ENCODE measurements at regions not wholly inside any gene's neighbourhood (a gene's known extent, or its start where the extent isn't known, plus 50 kb on each side); places are given as distances from the start of the nearest gene placed in this dataset.

DNA sequence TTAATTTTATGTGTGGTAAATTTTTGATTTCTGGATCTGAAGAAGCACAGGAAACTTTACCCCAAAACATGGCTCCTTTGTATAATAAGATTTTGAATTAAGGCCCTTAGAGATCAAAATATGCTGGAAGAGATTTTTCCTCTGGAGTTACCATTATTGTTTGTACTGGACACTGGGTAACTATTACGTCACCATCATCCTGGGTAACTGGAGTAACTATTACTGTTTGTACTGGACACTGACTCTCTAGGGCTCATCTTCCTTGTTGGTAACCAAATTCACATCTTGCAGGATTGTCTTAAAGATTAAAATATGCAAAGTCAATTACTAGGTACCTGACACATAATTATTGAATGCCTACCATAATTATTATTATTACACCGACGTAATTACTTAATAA is 593.8 kb upstream of the GOT2 start:
- no peak for DNase-seq (ENCODE audit: low read depth in 3 of 3, low spot score in 2 of 3)

DNA sequence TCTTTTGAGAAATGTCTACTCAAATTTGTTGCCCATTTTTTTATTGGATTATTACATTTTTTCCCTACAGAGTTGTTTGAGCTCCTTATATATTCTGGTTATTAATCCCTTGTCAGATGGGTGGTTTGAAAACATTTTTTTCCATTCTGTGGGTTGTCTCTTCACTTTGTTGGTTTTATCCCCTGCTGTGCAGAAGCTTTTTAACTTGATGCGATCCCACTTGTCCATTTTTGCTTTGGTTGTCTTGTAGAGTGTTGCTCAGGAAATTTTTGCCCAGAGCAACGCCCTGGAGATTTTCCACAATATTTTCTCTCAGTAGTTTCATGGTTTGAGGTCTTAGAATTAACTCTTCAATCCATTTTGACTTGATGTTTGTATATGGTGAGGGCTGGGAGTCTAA is 592.8 kb upstream of the GOT2 start:
- no peak for DNase-seq (ENCODE audit: low read depth in 3 of 3, low spot score in 2 of 3)

DNA sequence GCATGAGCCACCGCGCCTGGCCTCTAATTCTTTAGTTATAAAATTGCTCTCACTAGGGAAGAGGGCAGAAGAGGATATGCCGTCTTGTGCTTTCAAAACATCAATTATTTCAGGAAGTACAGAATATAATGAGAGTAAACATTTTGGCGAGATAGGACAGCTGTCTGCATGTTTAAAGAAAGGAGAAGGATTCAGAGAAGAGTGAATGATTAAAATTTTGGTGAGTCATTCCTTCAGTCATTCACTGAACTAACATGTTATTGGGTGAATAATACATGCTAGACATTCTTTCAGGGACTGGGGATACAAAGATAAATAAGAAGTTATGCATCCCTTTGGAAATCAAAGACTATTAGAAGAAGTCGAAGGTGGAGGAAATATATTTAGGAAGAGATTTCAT is 590.3 kb upstream of the GOT2 start:
- DNase-seq (ENCODE audit: low read depth in 3 of 3, low spot score in 2 of 3) = no peak

DNA sequence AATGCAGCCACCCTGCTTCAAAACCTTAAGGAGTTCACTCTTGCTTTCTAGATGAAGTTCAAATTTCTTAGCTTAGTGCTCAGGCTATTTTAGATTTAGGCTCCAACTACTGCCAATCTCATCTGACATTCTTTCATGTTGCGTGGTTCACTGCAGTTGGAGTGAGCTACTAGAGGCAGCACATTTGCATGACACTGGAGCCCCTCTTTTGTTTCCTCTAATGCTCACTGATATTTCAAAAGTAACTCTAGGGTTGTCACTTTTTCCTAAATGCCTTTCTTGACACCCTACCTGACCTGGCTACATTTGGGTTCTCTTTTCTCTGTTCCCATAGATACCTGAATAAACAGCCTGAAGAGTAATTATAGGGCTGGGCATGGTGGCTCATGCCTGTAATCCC is 586.5 kb upstream of the GOT2 start:
- DNase-seq (ENCODE audit: low read depth in 3 of 3, low spot score in 2 of 3) = no peak

DNA sequence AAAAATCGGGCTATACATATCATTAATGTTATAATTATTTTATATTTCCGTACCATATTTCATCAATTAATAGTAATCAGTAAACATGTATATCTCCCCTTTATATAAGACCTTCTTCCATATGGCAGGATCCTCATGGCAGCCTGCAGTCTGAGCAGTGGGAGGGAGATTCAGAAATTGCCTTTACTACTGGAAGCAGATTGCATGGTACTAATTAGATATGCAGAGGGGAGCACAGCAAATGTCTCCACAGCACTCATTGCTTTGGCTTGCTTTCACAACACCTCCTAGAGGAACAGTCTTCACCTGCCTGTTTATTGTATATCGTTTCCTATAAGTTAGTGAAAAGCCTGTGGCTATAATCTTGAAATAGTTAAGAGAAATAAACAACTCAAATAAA is 585.8 kb upstream of the GOT2 start:
- DNase-seq (ENCODE audit: low read depth in 3 of 3, low spot score in 2 of 3) = no peak

DNA sequence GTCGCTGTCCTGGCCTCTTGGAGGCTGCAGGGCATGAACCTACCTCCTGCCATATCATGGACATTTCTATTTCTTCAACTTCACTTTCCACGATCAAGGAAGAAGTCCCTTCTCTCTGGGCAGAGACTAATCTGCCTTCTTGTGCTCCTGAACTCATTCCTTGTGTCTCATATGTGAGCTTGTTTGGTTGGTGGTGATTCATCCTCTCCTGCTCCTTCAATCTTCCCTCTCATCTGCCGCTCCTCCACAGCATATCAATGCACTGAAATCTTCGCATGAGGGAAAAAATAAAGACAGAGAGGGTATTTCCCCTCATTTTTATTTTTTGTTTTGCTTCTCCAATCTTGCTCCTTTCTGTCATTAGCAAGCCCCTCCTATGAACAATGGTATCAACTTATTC is 571.7 kb upstream of the GOT2 start:
- no peak for DNase-seq (ENCODE audit: low read depth in 3 of 3, low spot score in 2 of 3)

DNA sequence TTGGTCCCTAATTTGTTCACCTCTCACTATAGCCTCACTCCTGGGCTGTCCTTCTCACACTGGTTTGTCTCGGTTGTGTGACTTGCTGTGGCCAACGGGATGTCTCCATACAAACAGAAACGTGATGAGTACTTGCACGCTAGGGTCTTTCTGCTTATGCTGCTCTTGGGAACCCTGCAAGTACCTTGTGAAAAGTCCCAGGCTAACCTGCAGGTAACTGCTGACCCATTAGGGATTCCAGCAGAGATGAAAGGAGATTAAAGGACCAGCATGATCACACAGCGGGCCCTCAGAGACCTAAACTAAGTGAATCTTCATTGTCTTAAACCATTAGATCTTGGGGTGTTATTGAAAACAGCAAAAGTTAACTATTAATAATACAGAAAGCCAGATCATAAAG is 562.8 kb upstream of the GOT2 start:
- DNase-seq (ENCODE audit: low read depth in 3 of 3, low spot score in 2 of 3) = no peak

DNA sequence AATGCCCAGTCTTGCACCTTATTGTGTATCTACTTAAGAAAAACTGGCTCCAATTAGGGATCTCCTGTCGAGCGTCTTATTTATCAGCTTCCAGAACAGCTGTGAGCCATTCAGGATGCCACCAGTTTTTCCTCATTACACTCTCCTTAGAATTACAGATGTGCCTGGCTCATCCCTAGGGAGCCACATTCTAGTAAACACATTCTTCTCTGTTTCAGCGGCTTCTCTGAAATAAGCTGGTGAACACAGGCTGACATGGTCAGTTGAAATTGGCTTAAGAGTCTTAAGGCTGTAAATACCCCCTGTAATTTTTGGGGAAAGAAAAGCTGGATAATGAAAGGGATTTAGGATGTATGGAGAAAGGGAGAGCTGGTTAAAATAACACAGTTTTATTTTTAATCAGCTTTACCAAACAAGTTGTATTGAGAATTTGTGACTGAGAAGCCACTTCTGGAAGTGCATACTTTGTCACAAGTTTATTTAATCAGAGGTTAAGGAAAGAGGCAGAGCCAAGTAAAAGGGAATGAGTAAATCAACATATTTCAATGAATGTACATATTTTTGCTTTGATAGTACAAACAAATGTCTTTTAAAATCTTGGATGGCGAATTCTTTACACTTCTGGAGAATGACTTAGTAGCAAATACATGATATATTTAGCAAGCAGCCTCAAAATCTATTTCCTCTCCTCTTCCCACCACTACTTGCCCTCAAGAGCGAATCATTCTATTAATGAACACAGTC is 562.0 kb upstream of the GOT2 start:
- DNase-seq (ENCODE audit: low read depth in 3 of 3, low spot score in 2 of 3) = peak in 1 of 3 donors; percentile 4

DNA sequence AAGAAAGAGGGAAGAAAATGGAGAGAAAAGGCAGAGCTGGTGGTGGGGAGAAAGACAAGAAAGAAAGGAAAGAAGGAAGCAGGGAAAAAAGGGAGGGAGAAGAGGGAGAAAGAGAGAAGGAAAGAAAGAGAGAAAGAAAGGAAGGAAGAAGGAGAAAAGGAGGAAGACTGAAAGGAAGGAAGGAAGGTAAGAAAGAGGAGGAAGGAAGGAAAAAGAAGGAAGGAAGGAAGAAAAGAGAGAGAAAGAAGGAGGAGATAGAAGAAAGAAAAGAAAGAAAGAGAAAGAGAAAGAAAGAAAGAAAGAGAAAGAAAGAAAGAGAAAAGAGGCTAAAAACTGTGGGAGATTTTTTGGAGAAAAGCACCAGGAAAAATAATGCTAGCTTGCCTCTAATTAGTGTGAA is 561.4 kb upstream of the GOT2 start:
- no peak for DNase-seq (ENCODE audit: low read depth in 3 of 3, low spot score in 2 of 3)

DNA sequence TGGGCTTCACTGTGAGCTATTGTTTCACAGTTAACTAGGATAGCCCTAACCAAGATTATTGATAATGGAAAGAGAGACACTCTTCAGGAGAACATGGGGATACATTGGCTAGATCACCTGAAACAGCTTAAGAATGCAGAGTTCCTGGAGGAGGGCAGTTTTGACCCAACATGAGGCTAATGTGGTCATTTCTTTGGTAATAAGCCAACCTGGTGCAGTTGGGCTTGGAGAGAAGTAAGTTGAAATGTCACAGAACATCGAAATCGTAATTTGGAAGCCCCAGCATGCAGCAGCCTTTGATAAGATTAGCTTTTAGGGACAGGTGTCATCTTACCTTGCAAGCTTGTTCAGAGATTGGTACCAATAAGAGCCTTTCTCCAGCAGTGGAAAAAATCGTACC is 556.6 kb upstream of the GOT2 start:
- no peak for DNase-seq (ENCODE audit: low read depth in 3 of 3, low spot score in 2 of 3)

DNA sequence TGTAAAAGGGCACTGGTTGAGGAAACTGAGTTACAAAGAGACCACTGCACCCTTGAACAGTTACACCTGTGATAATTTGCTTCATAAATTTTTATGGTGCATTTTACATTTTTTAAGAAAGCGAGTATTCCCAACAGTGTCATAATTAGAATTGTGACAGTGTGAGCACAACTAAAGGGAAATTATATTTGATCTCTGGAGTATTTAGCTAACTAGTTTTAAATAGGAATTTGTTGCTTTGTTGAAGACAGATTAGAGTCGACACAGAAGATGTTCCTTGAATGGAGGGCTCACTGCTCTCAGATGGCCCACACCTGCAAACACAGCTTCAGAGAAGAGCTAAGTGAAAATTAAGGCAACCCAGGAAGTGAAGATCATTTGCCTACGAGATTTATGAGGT is 555.0 kb upstream of the GOT2 start:
- no peak for DNase-seq (ENCODE audit: low read depth in 3 of 3, low spot score in 2 of 3)

DNA sequence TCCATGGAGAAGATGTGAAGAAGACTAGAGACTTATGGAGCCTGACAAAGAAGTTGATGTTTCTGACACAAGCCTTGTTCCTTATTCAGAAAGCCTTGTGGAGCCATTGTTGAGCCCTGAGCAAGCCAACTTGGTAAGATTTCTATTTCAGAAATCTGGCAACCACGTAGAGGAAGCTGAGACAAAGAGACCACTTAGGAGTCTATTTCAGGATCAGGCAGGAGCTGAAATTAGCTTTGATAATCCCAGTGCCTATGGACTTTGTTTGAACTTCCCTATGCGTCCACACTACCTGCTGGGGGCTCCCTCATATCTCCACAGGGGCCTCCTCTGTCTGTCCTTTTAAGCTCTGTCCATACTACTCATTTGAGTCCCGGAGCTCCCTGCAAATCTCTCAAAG is 540.0 kb upstream of the GOT2 start:
- no peak for DNase-seq (ENCODE audit: low read depth in 3 of 3, low spot score in 2 of 3)

DNA sequence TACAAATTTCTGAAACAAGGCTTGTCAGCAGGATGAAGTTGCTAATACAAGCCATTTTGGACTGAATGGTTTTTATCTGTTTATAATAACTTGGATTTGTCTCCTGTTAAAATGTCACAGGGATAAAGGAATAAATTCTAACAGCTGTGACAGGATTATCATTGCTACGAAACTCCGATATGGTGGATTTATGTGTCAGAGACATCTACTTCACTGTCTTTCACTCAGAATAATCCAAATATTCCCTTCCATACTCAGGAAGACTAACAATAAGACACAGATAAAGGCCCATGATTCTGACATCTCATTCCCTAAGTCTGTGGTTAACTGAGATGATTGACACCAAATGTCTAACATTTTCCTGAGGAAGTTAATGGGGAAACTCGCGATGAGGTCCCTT is 529.8 kb upstream of the GOT2 start:
- no peak for DNase-seq (ENCODE audit: low read depth in 3 of 3, low spot score in 2 of 3)

DNA sequence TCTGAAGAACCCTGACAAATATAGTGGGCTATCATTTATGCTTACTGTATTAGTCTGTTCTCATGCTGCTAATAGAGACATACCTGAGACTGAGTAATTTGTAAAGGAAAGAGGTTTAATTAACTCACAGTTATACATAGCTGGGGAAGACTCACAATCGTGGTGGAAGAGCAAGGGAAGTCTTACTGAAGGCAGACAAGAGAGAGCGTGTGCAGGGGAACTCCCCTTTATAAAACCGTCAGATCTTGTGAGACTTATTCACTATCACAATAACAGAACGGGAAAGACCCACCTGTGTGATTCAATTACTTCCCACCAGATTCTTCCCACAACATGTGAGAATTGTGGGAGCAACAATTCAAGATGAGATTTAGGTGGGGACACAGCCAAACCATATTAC is 526.8 kb upstream of the GOT2 start:
- DNase-seq (ENCODE audit: low read depth in 3 of 3, low spot score in 2 of 3) = no peak

DNA sequence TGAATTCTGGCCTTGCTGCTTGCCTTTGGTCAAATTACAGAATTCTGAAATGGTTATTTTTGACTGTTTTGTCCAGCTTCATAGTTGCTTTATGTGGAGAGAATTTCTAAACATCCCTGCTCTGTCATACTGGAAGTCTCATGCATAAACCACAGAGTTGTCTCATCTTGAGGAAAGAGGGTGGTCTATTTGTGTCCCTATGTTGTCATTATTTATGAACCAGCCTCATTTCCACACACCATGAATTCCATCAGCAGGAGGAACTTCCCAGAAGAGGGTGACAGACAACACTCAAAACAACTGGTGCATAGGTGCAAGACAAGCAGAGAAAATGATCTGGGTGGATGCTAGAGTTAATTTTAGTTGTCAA is 525.8 kb upstream of the GOT2 start:
- no peak for DNase-seq (ENCODE audit: low read depth in 3 of 3, low spot score in 2 of 3)

DNA sequence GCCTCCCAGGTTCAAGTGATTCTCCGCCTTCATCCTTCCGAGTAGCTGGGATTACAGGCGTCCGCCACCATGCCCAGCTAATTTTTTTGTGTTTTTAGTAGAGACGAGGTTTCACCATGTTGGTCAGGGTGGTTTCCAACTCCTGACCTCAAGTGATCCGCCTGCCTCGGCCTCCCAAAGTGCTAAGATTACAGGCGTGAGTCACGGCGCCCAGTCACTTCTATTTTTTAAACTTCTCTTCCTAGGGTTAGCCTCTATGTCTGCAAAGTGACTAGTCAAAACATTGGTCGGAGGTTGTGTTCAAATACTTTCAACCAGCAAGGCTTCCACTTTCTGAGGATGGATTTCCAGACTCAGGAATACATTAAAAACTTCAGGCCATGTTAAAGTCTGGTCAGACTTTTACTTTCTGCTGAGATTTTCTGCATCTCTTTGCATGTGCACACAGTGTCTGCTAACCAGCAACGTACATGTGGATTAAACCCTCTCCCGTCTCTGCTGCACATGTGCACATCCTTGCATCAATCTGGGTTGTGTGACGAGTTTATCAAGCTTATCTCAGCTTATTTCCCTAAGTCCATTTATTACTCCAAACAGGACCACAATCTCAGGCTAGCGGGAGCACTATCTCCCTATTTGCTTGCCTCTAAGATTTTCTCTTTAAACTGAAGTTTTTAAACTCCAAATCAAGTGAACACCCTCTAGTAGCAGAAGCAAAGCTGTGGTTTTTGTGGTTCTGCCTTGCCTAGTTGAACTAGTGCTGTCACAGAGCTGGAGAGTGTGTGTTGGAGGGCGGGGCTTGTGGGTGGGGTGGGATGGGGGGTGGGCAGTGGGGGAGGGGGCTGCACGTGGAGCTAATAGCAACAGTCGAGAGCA is 525.2 kb upstream of the GOT2 start:
- no peak for DNase-seq (ENCODE audit: low read depth in 3 of 3, low spot score in 2 of 3)

DNA sequence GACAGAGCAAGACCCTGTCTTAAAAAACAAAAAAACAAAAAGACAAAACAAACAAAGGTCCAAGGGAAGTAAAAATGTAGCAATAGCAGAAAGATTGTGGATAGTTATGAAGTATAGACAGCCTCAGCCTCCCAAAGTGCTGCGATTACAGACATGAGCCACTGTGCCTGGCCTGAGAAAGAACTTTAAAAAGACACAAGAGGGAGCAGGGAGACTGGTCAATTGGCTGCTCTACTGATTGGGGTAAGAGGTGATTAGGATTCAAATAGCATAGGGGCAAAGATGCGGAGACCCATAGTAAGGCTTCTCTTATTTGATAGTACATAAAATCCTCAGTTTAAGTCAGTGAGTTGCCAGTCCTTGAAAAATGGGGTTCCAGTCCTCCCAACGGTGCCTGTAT is 518.2 kb upstream of the GOT2 start:
- DNase-seq (ENCODE audit: low read depth in 3 of 3, low spot score in 2 of 3) = no peak

DNA sequence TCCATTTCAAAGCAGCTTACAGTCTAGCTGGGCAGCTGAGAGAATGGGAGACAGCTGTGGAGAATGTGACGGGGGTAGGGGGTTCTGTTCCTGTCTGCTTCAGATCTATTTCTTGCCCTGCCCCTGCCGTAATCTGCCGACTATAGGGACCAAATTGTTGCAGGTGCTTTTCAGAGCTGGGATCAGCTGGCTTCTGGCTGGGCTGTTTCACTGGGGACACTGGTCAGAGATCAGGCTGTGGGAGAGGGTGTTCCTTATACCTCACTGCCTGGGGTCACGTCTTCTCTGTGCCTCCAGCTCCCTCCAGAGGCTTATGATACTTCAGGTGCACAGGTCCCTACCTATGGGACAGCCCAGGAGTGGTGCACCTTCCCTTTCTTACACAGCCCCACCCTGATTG is 514.9 kb upstream of the GOT2 start:
- no peak for DNase-seq (ENCODE audit: low read depth in 3 of 3, low spot score in 2 of 3)

DNA sequence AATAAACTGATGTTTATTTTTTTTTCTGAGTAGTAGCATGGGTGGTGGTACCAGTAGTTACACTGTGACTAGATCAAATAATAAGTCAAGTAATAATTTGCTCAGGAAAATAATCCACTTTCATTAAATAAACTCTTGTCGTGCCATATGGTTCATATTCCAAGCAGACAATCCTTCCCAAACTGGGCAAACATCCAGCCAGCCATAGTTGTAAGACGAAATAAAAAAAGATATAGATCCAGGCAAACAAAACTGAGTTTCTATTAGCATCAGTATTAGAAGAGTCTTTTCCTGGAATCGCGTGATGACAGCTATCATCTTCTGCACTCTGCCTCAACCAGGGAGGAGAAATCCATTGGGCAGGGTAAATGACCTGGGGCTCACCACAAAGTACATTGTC is 508.4 kb upstream of the GOT2 start:
- DNase-seq (ENCODE audit: low read depth in 3 of 3, low spot score in 2 of 3) = no peak

DNA sequence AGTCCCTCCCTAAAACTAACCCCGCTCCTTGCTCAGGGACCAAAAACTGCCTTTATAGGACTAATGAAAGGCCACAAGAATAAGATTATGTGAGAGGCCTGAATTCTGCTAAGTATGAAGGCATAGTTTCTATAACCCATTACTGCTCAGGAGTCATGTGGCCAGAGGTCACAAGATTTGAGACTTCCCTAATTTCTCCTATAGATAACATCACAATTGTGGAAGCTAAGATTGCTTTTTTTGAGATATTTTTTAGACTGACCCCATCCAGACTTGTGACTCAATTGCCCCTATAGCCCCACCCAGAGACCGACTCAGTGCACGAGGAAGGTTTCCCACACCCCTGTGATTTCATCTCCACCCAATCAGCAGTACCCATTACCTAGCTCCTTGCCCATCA is 504.1 kb upstream of the GOT2 start:
- no peak for DNase-seq (ENCODE audit: low read depth in 3 of 3, low spot score in 2 of 3)

DNA sequence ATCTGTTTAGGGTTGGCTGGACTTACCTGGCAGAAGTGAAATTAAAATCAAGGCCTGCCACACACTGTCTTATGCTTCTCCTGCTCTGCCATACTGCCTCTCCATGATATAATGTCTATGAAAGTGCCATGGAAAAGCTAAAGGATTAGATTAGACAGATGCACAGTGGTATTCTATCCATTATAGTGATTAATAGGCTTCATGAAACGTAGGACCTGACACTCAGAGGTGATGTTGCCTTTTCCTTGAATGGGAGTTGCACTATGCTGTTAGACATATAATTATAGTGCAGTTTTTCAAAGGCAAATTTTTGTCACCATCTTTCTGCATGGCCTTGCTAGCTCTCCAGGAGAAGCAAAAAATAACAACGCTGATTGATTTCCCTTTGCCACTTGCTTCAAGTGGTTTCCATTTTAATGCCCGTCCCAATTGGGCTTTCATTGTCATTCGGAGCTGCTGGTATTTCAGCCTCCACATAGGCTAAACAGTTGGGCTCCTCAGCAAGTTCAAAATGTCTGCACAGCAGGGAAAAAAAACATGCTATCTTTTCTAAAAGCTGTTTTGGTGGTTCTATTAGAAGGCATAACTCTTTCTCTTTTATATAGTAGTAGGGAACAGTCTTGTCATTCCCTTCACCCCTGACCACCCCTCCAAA is 502.8 kb upstream of the GOT2 start:
- no peak for DNase-seq (ENCODE audit: low read depth in 3 of 3, low spot score in 2 of 3)

DNA sequence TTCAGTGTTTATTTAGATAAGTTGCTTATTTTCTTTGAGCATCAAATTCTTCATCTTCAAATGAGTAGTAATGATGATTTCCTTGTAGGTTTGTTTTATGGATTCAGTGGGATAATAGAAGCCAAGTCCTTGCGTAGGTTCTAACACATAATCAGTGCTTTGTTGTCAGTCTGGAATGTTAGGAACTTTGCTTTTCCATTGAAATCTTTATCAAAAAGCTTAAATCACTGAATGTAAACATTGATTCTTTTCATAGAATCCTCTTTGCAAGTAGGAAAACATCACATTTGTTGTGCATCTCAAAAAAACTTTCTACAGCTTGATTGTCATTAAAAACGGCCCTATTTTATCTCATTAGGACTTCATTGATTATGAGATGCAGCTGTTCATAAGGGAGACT is 490.3 kb upstream of the GOT2 start:
- no peak for DNase-seq (ENCODE audit: low read depth in 3 of 3, low spot score in 2 of 3)

Data from right renal cortex interstitium (tissue), 3 donors.